CD14-positive monocyte (primary cell): ENCODE measurements at regions not wholly inside any gene's neighbourhood (a gene's known extent, or its start where the extent isn't known, plus 50 kb on each side); places are given as distances from the start of the nearest gene placed in this dataset.

Experiments used
- DNase-seq, 3 donors: peaks; one replicate each; pipeline ENCODE4 v3.0.0-alpha.2; 2011 to 2022
- H2AFZ ChIP-seq: 2 replicates; pipeline ENCODE4 v1.6.0; 2012; ENCODE audit warnings: mild to moderate bottlenecking, low read depth, low read length, inconsistent platforms; ENCODE audit not compliant: insufficient read depth, poor library complexity, severe bottlenecking
- H3K27ac ChIP-seq, 2 donors: 1 replicate in 1 of 2; 2 replicates in 1 of 2; pipeline ENCODE4 v1.5.1; 2012 to 2013; ENCODE audit warnings: low read length in 2 of 2, control low read depth in 1 of 2, inconsistent platforms in 1 of 2, low read depth in 1 of 2, mild to moderate bottlenecking in 1 of 2
- H3K27me3 ChIP-seq, 2 donors: one replicate each; pipeline versions ENCODE4 v1.6.0 to v1.6.1; 2011 to 2013; ENCODE audit warnings: low read length in 2 of 2; ENCODE audit not compliant: control insufficient read depth in 2 of 2, insufficient read depth in 2 of 2
- H3K36me3 ChIP-seq, 2 donors: replicated peaks in 1 of 2; 1 replicate in 1 of 2; 2 replicates in 1 of 2; pipeline versions ENCODE4 v1.5.1 to v1.6.1; 2012 to 2013; ENCODE audit warnings: low read length in 2 of 2, control low read depth in 1 of 2, inconsistent platforms in 1 of 2, mild to moderate bottlenecking in 1 of 2; ENCODE audit not compliant: insufficient read depth in 2 of 2, control insufficient read depth in 1 of 2
- H3K4me1 ChIP-seq, 2 donors: 1 replicate in 1 of 2; 2 replicates in 1 of 2; pipeline versions ENCODE4 v1.5.1 to v1.6.1; 2012 to 2013; ENCODE audit warnings: low read length in 2 of 2, control low read depth in 1 of 2, inconsistent platforms in 1 of 2, mild to moderate bottlenecking in 1 of 2, moderate library complexity in 1 of 2; ENCODE audit not compliant: insufficient read depth in 2 of 2, control insufficient read depth in 1 of 2
- H3K4me2 ChIP-seq: replicated peaks from 2 replicates; pipeline ENCODE3; 2012; ENCODE audit warnings: low read length, moderate library complexity, mild to moderate bottlenecking; ENCODE audit not compliant: poor library complexity, severe bottlenecking; ENCODE audit errors: extremely low read depth
- H3K4me3 ChIP-seq, 3 experiments: fragments of 200-600 bp in 1 of 3; sonication (generic) in 1 of 3; replicated peaks in 1 of 3; 1 replicate in 2 of 3; 2 replicates in 1 of 3; pipeline ENCODE4 v1.5.1; 2011 to 2013; ENCODE audit warnings: low read length in 3 of 3, mild to moderate bottlenecking in 3 of 3, control low read depth in 2 of 3, low read depth in 2 of 3, inconsistent platforms in 1 of 3, moderate library complexity in 1 of 3
- H3K79me2 ChIP-seq: 2 replicates; pipeline ENCODE4 v1.6.0; 2012; ENCODE audit warnings: mild to moderate bottlenecking, control low read depth, inconsistent platforms, low read length, moderate library complexity; ENCODE audit not compliant: insufficient read depth
- H3K9ac ChIP-seq: 2 replicates; pipeline ENCODE4 v1.6.0; 2017; ENCODE audit warnings: low read length, mild to moderate bottlenecking; ENCODE audit not compliant: insufficient read depth, poor library complexity, severe bottlenecking
- H3K9me3 ChIP-seq, 2 donors: replicated peaks in 1 of 2; 1 replicate in 1 of 2; 2 replicates in 1 of 2; pipeline versions ENCODE4 v1.5.1 to v1.6.1; 2012 to 2013; ENCODE audit warnings: low read length in 2 of 2, control low read depth in 1 of 2; ENCODE audit not compliant: control insufficient read depth in 1 of 2, insufficient read depth in 1 of 2
- H4K20me1 ChIP-seq: 2 replicates; pipeline ENCODE4 v1.6.0; 2012; ENCODE audit warnings: mild to moderate bottlenecking, low read length, control low read depth, moderate library complexity; ENCODE audit not compliant: insufficient read depth
- H3K27ac Mint-ChIP-seq, 7 donors: one replicate each; pipeline ENCODE4 v1.8.0; 2020; ENCODE audit warnings: mild to moderate bottlenecking in 7 of 7, mixed read lengths in 7 of 7, moderate library complexity in 6 of 7, inconsistent platforms in 2 of 7
- H3K27me3 Mint-ChIP-seq, 3 donors: one replicate each; pipeline ENCODE4 v1.8.0; 2021 to 2022; ENCODE audit warnings: low read depth in 3 of 3, mild to moderate bottlenecking in 3 of 3, mixed read lengths in 3 of 3, moderate library complexity in 3 of 3, inconsistent platforms in 1 of 3
- H3K36me3 Mint-ChIP-seq, 2 donors: one replicate each; pipeline ENCODE4 v1.8.0; 2020; ENCODE audit warnings: mixed read lengths in 2 of 2, inconsistent platforms in 1 of 2, mild to moderate bottlenecking in 1 of 2
- H3K4me1 Mint-ChIP-seq: one replicate; pipeline ENCODE4 v1.8.0; 2020; ENCODE audit warnings: mild to moderate bottlenecking, mixed read lengths
- H3K4me3 Mint-ChIP-seq, 2 donors: one replicate each; pipeline ENCODE4 v1.8.0; 2020; ENCODE audit warnings: mild to moderate bottlenecking in 2 of 2, mixed read lengths in 2 of 2, moderate library complexity in 1 of 2
- H3K9me3 Mint-ChIP-seq, 7 donors: one replicate each; pipeline ENCODE4 v1.8.0; 2020 to 2022; ENCODE audit warnings: mixed read lengths in 7 of 7, mild to moderate bottlenecking in 6 of 7, moderate library complexity in 6 of 7, inconsistent platforms in 2 of 7
- CTCF ChIP-seq: fragments of 200-600 bp; IDR thresholded peaks from one replicate; pipeline ENCODE4 v1.8.0; 2022; ENCODE audit warnings: antibody characterized with exemption, mild to moderate bottlenecking
- WGBS: methylation state at CpG from one replicate; pipeline ENCODE4 v1.1.5; 2013; ENCODE audit warnings: missing lambda C conversion rate; ENCODE audit not compliant: insufficient coverage; 5-methylcytosine and 5-hydroxymethylcytosine counted together
- intact Hi-C, 2 donors: fragments of 100-400 bp; cut with micrococcal nuclease; formaldehyde crosslinking; loops; one replicate each; pipeline versions ENCODE4 v1.15.0 to v1.15.1; 2023

DNA sequence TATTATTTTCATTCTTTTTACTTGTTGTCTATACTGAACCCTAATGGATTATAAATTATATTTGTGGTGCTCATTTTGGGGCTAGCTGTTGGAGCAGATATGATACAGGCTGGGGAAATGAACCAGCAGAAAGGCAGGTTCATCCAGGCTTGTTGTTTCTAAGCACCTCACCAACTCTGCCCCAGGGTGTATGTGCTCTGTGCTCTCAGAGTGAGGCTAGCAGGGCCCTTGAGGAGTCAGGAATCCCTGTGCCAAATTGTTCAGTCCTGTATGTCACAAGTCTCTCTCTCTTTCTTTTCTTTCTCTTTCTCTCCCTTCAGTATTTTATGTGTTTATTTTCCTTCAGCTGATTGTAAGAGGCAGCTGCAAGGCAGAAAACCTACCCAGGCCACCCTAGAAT is 181.1 kb upstream of the DPP10 start:
- Histone ChIP-seq H3K9me3 (no peaks in the 10 kb centered on the region), H3K4me2 (no peak overlapping the region), H3K4me3 (no peak overlapping the region), H3K27me3 (no peaks in the 10 kb centered on the region), H3K79me2 (no peaks in the 10 kb centered on the region), H3K27ac (no peak overlapping the region), H4K20me1 (no peaks in the 10 kb centered on the region), H3K36me3 (no peaks in the 10 kb centered on the region), H3K4me1 (no peaks in the 10 kb centered on the region), H3K9ac (no peak overlapping the region), H2AFZ (no peak overlapping the region)
- Mint-ChIP-seq H3K4me1 (no peaks in the 10 kb centered on the region), H3K27me3 (no peaks in the 10 kb centered on the region), H3K36me3 (no peaks in the 10 kb centered on the region), H3K27ac (no peak overlapping the region), H3K4me3 (no peak overlapping the region), H3K9me3 (no peaks in the 10 kb centered on the region)
- intact Hi-C loops: no loop called here
- DNase-seq: no peak
- TF ChIP-seq CTCF: no peak

GRCh38 chr2:114265261-114265660 is 177.2 kb upstream of the DPP10 start:
- Histone ChIP-seq H4K20me1 (no peaks in the 10 kb centered on the region), H3K9ac (no peak overlapping the region), H3K4me2 (no peak overlapping the region), H3K9me3 (no peaks in the 10 kb centered on the region), H3K36me3 (no peaks in the 10 kb centered on the region), H3K4me1 (no peaks in the 10 kb centered on the region), H2AFZ (no peak overlapping the region), H3K4me3 (no peak overlapping the region), H3K79me2 (no peaks in the 10 kb centered on the region), H3K27ac (no peak overlapping the region), H3K27me3 (no peaks in the 10 kb centered on the region)
- Mint-ChIP-seq H3K9me3 (peaks cover 0 to 1% (median 0%) of the 10 kb centered on the region in 7 donors), H3K27me3 (no peaks in the 10 kb centered on the region), H3K36me3 (no peaks in the 10 kb centered on the region), H3K4me3 (no peak overlapping the region), H3K4me1 (no peaks in the 10 kb centered on the region), H3K27ac (no peak overlapping the region)
- WGBS: 83% methylated on average over 2 of the region's 4 CpGs
- intact Hi-C loops: no loop called here
- no peak for TF ChIP-seq CTCF
- no peak for DNase-seq
